ENCODE measurements at regions not wholly inside any gene's neighbourhood (a gene's known extent, or its start where the extent isn't known, plus 50 kb on each side); places are given as distances from the start of the nearest gene placed in this dataset.

GRCh38 chr5:62178258-62178657 lies 127.7 kb upstream of the KIF2A start:
- TF ChIP-seq POLR2A (IDR thresholded peaks at IDR 0.05; ENCODE audit: low read depth, low read length) (no peak), CTCF (IDR thresholded peaks at IDR 0.05; ENCODE audit: extremely low read depth in 1 of 2, insufficient read depth in 1 of 2, low read depth in 1 of 2, low read length in 2 of 2) (no peak), MAX (IDR thresholded peaks at IDR 0.05; ENCODE audit: insufficient read depth, insufficient read length) (no peak), EZH2 (IDR thresholded peaks at IDR 0.05; ENCODE audit: borderline replicate concordance, low read depth, low read length, severe bottlenecking) (no peak), POLR2AphosphoS5 (IDR thresholded peaks at IDR 0.05; ENCODE audit: insufficient read depth, low read depth, low read length) (no peak), JUN (IDR thresholded peaks at IDR 0.05; ENCODE audit: borderline replicate concordance, insufficient read depth, insufficient read length, low read depth) (no peak), MYC (IDR thresholded peaks at IDR 0.05; ENCODE audit: low read depth, low read length) (no peak), FOS (IDR thresholded peaks at IDR 0.05; ENCODE audit: borderline replicate concordance, insufficient read depth, low read length) (no peak)
